HG02678 (cell line): ENCODE measurements at regions not wholly inside any gene's neighbourhood (a gene's known extent, or its start where the extent isn't known, plus 50 kb on each side); places are given as distances from the start of the nearest gene placed in this dataset.
"Not testable (repeated sequence)": the region's sequence is repeated elsewhere in the genome, so short reads cannot be mapped to it uniquely, and the experiment has no call there.

Experiments used
- ATAC-seq: cut with Tn5 transposase; IDR thresholded peaks from one replicate; pipeline ENCODE4 v1.9.1; 2021; ENCODE audit warnings: mild to moderate bottlenecking, moderate library complexity; ENCODE audit not compliant: unreplicated experiment

DNA sequence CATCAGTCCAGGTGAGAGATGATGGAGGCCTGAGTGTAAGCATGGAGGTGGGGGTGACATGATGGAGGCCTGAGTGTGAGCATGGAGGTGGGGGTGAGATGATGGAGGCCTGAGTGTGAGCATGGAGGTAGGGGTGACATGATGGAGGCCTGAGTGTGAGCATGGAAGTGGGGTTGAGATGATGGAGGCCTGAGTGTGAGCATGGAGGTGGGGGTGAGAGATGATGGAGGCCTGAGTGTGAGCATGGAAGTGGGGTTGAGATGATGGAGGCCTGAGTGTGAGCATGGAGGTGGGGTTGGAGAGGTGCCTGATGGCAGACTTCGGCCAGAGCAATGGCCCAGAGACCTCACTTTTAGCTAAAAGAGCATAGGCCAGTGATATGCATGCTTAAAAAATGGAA is 269.9 kb upstream of the PLPP4 start:
- not testable (repeated sequence) for ATAC-seq

- ATAC-seq: no peak
These were observed 268.1 kb upstream of the PLPP4 start for GRCh38 chr10:120188950-120189349.

DNA sequence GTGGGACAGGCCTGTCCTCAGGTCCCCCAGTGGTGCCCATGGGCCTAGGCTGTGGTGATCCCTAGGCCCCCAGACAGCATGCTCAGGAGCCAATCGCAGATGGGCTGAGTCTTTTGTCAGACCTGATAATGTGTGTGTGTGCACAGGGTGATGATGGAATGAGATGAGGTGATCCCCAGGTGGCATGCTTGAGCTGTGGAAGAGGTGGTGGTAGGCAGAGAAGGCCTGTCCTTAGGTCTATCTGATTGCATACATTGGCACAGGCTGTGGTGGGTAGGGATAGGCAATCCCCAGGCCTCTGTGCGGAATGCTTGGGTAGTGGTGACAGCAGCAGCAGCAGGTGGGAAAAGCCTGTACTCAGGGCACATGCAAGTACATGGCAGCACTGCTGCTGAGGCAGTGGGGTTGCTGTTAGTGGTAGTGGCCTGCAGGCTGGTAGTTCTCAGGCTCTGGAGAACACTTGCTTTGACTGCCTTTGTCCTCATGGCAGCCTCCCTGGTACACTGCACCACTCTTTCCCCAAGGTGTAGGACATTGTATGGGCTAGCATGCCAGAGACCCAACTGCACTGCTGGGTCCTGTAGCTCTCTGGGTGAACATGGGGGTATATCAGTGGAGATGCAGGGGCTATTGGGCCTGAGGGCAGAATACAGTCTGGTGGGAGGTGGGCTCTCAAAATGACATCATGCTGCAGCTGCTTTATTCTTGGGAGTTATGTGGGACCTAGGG is 260.9 kb upstream of the PLPP4 start:
- no peak for ATAC-seq

- no peak for ATAC-seq
These were observed 252.2 kb upstream of the PLPP4 start for GRCh38 chr10:120204877-120205276.

GRCh38 chr10:120205368-120206018 is 251.5 kb upstream of the PLPP4 start:
- no peak for ATAC-seq

GRCh38 chr10:120208488-120208887 is 248.5 kb upstream of the PLPP4 start:
- ATAC-seq: no peak

DNA sequence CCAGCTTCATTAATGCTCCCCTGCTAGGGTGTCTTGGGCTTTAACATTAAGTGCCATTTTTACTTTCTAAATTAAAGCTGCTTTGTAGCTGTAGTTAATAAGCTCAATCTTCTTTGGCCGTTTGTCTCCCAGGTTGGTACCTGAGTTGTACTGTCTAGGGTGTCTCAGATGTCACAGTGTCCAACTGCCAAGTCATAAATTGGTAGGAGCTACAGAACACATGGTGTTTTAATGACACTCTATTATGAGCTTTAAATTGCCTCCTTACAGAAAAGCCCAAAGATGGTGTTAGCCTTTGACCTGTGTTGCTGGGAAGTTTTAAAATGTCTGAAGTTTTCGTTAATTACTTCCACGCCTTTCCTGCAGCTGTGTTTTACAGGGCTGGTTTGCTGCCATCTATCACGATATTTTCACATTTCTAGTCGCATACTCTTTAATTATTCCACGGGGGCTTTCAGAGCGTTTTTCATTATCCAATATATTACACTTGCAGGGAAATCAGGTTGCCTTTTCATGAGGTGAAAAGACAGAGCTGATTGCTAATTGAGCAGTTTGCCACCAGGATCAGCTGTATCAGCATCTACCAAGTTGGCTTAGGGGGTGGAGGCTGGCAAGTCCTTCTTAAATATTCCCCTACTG is 247.8 kb upstream of the PLPP4 start:
- ATAC-seq: no peak

- no peak for ATAC-seq
These were observed 244.8 kb upstream of the PLPP4 start for GRCh38 chr10:120212275-120212674.

DNA sequence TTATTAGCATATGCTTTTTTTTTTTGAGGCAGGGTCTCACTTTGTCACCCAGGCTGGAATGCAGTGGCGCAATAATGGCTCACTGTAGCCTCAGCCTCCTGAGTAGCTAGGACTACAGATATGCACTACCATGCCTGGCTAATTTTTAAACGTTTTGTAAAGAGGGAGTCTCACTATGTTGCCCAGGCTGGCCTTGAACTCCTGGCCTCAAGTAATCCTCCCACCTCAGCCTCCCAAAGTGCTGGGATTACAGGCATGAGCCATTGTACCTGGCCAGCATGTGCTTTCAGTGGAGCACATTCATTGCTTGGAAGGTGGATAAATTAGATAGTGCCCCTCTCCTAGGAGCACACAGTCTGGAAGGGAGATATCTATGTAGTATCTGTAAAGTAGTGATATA is 243.7 kb upstream of the PLPP4 start:
- not testable (repeated sequence) for ATAC-seq

DNA sequence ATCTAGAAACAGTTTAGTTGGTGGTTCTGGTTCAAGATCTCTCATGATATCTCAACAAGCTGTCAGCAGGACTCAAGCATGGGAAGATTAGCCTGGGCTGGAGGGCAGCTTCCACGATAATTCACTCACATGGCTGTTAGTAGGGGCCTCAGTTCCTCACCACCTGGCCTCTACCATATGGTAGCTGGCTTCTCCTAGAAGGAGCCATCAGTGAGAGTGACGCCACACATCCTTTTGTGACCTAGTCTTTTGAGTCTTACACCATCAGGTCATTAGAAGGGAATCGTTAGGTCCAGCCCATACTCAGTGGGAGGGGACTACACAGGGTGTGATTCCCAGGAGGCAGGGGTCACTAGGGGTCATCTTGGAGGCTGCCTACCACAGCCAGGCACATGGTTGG is 239.3 kb upstream of the PLPP4 start:
- ATAC-seq: no peak

DNA sequence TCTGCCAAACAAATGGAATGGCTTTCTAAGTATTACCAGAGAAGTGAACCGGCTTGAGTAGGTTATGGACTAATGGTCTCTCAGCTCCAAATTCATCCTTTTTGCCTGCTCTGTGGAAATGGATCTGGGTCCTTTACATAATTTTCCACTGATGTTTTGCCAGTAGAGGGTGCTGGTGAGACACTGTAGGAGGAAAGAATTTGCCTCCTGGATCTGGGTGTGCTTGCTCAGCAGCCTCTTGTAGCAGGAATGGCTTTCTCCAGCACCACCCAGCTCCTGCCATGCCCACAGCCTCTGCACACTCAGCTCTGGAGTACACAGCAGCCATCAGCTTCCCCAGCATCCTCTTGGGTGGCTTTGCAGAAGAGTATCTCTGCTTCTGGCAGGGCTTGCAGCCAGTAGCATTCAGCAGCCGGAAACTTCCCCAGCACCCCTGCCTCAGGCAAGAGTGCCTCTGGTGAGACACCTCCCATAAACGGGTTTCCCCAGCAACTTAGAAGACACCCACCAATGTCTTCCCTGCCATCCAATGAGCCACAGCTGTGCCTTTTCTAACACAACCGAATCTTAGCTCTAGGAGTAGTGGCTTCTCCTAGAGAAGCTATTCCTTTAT is 235.0 kb upstream of the PLPP4 start:
- no peak for ATAC-seq

- ATAC-seq: no peak
These were observed 227.4 kb upstream of the PLPP4 start for GRCh38 chr10:120229641-120230040.

- ATAC-seq: not testable (repeated sequence)
These were observed 217.3 kb upstream of the PLPP4 start for GRCh38 chr10:120239695-120240094.

DNA sequence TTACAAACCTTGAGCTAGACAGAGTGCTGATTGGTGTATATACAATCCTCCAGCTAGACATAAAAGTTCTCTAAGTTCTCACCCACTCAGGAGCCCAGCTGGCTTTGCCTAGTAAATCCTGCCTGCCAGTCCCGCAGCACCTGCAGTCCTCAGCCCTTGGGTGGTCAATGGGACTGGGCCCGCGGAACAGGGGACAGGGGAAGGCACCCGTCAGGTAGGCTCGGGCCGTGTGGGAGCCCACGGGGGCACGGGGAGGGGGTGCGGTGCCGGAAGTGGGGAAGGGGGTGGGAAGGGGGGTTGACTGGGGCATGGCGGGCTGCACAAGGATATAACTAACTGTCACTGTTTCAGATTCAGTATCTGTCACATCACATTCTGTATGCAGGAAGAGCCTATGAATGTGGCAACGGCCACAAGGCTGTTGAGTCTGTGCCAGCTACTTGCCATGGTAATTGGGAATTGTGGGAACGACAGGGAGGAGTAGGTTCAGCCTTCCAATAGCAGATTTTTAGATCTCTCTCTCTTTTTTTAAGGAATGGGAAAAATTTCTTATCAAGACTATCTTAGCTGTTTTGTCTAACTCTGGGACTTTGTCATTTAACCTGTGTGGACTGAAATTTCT is 205.1 kb upstream of the PLPP4 start:
- no peak for ATAC-seq

DNA sequence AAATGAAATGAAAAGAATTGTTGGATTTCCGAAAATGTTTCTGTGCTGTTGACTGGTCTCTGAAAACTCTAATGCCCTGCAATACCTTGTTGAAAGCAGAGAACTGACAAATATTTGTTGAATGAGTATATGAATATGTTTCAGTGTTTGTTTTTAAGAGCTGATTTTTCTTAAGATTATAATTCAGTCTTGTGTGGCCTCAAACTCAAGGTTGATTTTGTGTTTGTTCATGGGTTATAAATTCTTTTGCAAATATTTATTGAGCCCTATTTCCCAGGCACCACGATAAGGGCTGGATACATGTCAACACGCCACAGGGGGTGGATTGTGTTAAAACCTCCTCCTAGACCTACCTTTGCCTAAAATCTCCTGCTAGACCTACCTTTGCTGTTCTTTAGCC is 203.9 kb upstream of the PLPP4 start:
- no peak for ATAC-seq

GRCh38 chr10:120260456-120260855 is 196.6 kb upstream of the PLPP4 start:
- ATAC-seq: no peak

DNA sequence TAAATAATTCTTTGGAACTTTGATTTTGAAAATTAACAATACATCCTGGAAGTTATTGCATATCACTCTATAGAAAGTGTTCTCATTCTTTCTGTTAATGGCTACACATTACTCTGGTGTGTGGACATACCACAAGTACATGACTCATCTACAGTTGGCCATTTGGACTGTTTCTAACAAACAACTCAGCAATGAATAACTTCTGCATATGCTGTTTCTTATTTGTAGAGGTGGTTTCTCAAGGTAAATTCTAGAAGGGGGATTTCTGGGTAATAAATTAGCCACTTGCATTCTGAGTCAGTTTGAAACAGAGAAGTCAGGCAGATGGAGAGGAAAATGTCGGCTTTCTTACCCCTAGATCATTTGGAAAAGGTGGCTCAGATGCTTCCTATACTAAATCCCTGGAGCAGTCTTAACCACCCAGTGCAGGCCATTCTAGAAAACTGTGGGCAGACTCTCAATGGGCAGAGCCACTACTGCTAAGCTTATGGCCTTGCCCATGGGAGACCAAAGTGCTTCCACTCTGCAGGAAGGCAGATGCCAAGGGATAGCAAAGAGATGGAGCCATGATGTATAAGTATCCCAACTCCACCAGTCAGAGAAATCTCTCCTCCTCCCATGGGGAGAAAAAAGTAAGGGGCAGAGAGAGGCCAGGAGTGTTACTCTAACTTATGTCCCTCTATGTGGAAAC is 194.0 kb upstream of the PLPP4 start:
- peak; percentile 73 for ATAC-seq

GRCh38 chr10:120266022-120266421 is 191.0 kb upstream of the PLPP4 start:
- ATAC-seq: no peak

DNA sequence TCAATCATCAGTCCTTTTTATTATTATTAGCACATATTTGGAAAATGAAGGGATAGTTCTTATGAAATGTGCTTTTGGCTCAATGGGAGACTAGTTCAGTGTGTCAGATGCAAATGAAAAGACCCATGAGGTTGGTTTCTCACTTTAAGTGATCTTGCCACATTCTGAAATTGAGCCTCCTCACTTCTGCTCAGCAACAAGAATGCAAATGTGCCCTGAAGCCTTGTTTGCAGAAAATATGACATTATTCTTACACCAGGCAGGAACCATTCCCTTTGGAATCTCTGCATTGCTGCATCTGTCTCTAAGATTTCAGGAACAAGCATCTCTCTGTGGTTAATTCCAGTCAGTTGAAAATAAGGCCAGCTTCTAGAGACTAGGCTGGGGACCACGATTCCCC is 186.1 kb upstream of the PLPP4 start:
- ATAC-seq: no peak

DNA sequence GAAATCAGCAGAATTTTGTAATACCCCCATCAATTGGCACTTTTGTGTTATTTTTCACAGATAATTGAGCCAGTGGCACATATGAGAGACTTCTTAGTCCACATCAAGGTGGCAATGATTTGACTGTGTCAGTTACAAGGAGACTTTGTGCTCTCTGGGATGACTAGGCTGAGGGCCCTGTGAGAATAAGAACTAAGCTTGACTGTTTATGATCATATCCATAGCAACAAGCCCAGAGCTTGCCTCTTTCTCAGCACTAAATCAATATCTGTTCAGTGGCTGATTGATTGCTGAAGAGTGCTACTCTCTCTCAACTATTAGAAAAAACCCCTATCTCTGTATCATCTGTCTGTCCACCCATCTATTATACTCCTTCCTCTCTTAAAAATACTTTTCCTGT is 185.3 kb upstream of the PLPP4 start:
- ATAC-seq: no peak

DNA sequence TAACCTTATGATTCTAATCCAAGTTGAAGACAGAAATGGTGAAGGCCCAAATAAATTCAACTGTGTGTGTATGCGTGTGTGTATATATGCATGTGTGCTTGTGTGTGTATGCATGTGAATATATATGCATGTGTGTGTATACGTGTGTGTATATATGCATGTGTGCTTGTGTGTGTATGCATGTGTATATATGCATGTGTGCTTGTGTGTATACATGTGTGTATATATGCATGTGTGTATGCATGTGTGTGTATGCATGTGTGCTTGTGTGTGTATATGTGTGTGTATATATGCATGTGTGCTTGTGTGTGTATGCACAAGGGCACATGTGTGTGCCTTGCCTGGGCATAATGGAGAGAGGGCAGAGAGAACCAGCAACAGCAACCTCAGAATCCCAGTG is 184.7 kb upstream of the PLPP4 start:
- no peak for ATAC-seq
